Right lobe of liver (tissue), 4 donors: ENCODE measurements at regions not wholly inside any gene's neighbourhood (a gene's known extent, or its start where the extent isn't known, plus 50 kb on each side); places are given as distances from the start of the nearest gene placed in this dataset.

ENCODE experiments used
- POLR2A ChIP-seq: fragments of 450-650 bp; IDR thresholded peaks from one replicate; pipeline ENCODE4 v1.6.1; 2017; ENCODE audit warnings: antibody characterized with exemption, mild to moderate bottlenecking
- TF ChIP-seq, protein P1 (sequence below), 4 donors: fragments of 200-600 bp in 3 of 4; fragments of 450-650 bp in 1 of 4; IDR thresholded peaks; one replicate each; pipeline versions ENCODE4 v1.5.1 to v1.8.0; 2016 to 2022; ENCODE audit warnings: antibody characterized with exemption in 4 of 4, mild to moderate bottlenecking in 2 of 4
- donor health status: DM: no; HTN: no; CAD: no.
- donor health status: DM: no; HTN: no; CAD: no.
- donor health status: DM: no; HTN: yes; CAD: no.

DNA sequence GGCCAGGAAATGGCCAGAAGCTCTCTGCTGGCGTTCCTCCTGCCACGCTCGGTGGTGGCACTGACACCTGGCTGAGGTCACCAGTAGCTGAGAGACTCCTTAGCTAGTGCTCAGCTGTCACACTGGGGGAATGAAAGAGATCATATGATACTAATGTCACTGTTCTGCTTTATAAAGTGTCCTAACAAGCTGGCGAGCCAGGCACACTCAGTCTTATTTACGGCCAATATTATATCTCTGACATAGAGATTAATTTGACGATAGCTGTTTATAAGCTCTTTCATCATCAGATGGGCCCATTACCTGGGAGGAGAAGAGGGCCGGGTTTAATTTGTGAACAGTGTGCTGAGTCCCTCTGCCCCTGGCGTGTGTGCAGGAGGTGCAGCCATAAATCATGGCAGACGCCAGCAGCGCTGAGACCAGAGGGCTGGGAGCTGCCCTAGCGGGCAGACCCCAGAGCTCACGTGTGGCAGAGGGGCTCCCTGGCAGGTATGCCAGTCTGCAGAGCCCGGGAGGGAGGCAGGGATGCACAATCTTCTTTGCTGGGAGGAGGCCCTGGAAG is 246.5 kb downstream of the HAUS1 start:
- TF ChIP-seq, protein P1, sequence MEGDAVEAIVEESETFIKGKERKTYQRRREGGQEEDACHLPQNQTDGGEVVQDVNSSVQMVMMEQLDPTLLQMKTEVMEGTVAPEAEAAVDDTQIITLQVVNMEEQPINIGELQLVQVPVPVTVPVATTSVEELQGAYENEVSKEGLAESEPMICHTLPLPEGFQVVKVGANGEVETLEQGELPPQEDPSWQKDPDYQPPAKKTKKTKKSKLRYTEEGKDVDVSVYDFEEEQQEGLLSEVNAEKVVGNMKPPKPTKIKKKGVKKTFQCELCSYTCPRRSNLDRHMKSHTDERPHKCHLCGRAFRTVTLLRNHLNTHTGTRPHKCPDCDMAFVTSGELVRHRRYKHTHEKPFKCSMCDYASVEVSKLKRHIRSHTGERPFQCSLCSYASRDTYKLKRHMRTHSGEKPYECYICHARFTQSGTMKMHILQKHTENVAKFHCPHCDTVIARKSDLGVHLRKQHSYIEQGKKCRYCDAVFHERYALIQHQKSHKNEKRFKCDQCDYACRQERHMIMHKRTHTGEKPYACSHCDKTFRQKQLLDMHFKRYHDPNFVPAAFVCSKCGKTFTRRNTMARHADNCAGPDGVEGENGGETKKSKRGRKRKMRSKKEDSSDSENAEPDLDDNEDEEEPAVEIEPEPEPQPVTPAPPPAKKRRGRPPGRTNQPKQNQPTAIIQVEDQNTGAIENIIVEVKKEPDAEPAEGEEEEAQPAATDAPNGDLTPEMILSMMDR (IDR thresholded peaks at IDR 0.05), result no peak
- TF ChIP-seq POLR2A, result no peak
